Endodermal cell (in vitro differentiated cells): ENCODE measurements at regions not wholly inside any gene's neighbourhood (a gene's known extent, or its start where the extent isn't known, plus 50 kb on each side); places are given as distances from the start of the nearest gene placed in this dataset.

Experiments used
- DNase-seq: peaks from one replicate; pipeline ENCODE4 v3.0.0-alpha.2; 2017
- H3K27ac ChIP-seq: 2 replicates; pipeline ENCODE4 v1.5.1; 2013; ENCODE audit warnings: mild to moderate bottlenecking, low read depth, low read length, moderate library complexity
- H3K27me3 ChIP-seq: 2 replicates; pipeline ENCODE4 v1.6.1; 2013; ENCODE audit warnings: mild to moderate bottlenecking, low read length, moderate library complexity; ENCODE audit not compliant: insufficient read depth, control insufficient read depth, poor library complexity, severe bottlenecking
- H3K36me3 ChIP-seq: 2 replicates; pipeline ENCODE4 v1.7.0; 2013; ENCODE audit warnings: mild to moderate bottlenecking, low read length, moderate library complexity; ENCODE audit not compliant: control insufficient read depth, insufficient read depth
- H3K4me1 ChIP-seq: one replicate; pipeline ENCODE4 v1.7.0; 2013; ENCODE audit warnings: low read length; ENCODE audit not compliant: control insufficient read depth, insufficient read depth
- H3K4me3 ChIP-seq: 2 replicates; pipeline ENCODE4 v1.5.1; 2013; ENCODE audit warnings: mild to moderate bottlenecking, low read length, moderate library complexity
- H3K9ac ChIP-seq: 2 replicates; pipeline ENCODE4 v1.6.1; 2013; ENCODE audit warnings: mild to moderate bottlenecking, low read length, moderate library complexity; ENCODE audit not compliant: poor library complexity, severe bottlenecking; ENCODE audit errors: extremely low read depth
- H3K9me3 ChIP-seq: 2 replicates; pipeline ENCODE4 v1.6.1; 2013; ENCODE audit warnings: mild to moderate bottlenecking, low read length, moderate library complexity; ENCODE audit not compliant: control insufficient read depth
- H3K27ac Mint-ChIP-seq: 2 replicates; pipeline ENCODE4 v1.8.0; 2020; ENCODE audit warnings: mixed read lengths
- H3K27me3 Mint-ChIP-seq: 2 replicates; pipeline ENCODE4 v1.8.0; 2021; ENCODE audit warnings: mild to moderate bottlenecking, mixed read lengths; ENCODE audit not compliant: insufficient read depth
- H3K36me3 Mint-ChIP-seq: 2 replicates; pipeline ENCODE4 v1.8.0; 2020; ENCODE audit warnings: low read depth, mixed read lengths
- H3K4me1 Mint-ChIP-seq: 2 replicates; pipeline ENCODE4 v1.8.0; 2020; ENCODE audit warnings: mixed read lengths
- H3K4me3 Mint-ChIP-seq: 2 replicates; pipeline ENCODE4 v1.8.0; 2020; ENCODE audit warnings: mild to moderate bottlenecking, moderate library complexity, mixed read lengths
- H3K9me3 Mint-ChIP-seq: 2 replicates; pipeline ENCODE4 v1.8.0; 2020; ENCODE audit warnings: mild to moderate bottlenecking, mixed read lengths
- CTCF ChIP-seq: fragments of 200-600 bp; sonication (generic); conservative IDR thresholded peaks from 2 replicates; pipeline ENCODE4 v1.5.0; 2021; ENCODE audit warnings: antibody characterized with exemption, mild to moderate bottlenecking
- WGBS, 2 experiments: methylation state at CpG; one replicate each; pipeline versions ENCODE4 v1.1.5 to v1.1.7; 2013; ENCODE audit warnings: missing lambda C conversion rate in 2 of 2, mixed read lengths in 1 of 2; ENCODE audit not compliant: insufficient coverage in 1 of 2, insufficient read length in 1 of 2; 5-methylcytosine and 5-hydroxymethylcytosine counted together

- DNase-seq = no peak
- Mint-ChIP-seq H3K27me3 (no peaks in the 10 kb centered on the region), H3K4me3 (no peak overlapping the region), H3K27ac (no peak overlapping the region), H3K9me3 (no peaks in the 10 kb centered on the region), H3K36me3 (no peaks in the 10 kb centered on the region), H3K4me1 (peaks cover 9% of the 10 kb centered on the region)
- no peaks in the 10 kb centered on the region for H3K36me3 ChIP-seq
- H3K27me3 ChIP-seq = no peaks in the 10 kb centered on the region
- WGBS, 2 experiments = 67 to 76% methylated on average over 2 of the region's 2 CpGs
- no peaks in the 10 kb centered on the region for H3K9me3 ChIP-seq
- TF ChIP-seq CTCF = no peak
- no peak overlapping the region for H3K4me3 ChIP-seq
- no peak overlapping the region for H3K27ac ChIP-seq
- no peaks in the 10 kb centered on the region for H3K4me1 ChIP-seq
- H3K9ac ChIP-seq = no peak overlapping the region
Observed at GRCh38 chr4:57405359-57405758, 295.2 kb upstream of the IGFBP7 start.

- H3K4me3 Mint-ChIP-seq = no peak overlapping the region
- no peak for TF ChIP-seq CTCF
- no peak overlapping the region for H3K27ac ChIP-seq
- H3K36me3 Mint-ChIP-seq = no peaks in the 10 kb centered on the region
- H3K4me3 ChIP-seq = no peak overlapping the region
- H3K9ac ChIP-seq = no peak overlapping the region
- H3K36me3 ChIP-seq = no peaks in the 10 kb centered on the region
- DNase-seq = no peak
- 50 to 75% methylated on average over 4 of the region's 4 CpGs for WGBS, 2 experiments
- no peaks in the 10 kb centered on the region for H3K27me3 ChIP-seq
- no peak overlapping the region for H3K27ac Mint-ChIP-seq
- no peaks in the 10 kb centered on the region for H3K27me3 Mint-ChIP-seq
- H3K9me3 ChIP-seq = no peaks in the 10 kb centered on the region
- no peaks in the 10 kb centered on the region for H3K4me1 ChIP-seq
- H3K9me3 Mint-ChIP-seq = no peaks in the 10 kb centered on the region
- peaks cover 9% of the 10 kb centered on the region for H3K4me1 Mint-ChIP-seq
Observed at GRCh38 chr4:57404483-57404882, 294.3 kb upstream of the IGFBP7 start.

DNA sequence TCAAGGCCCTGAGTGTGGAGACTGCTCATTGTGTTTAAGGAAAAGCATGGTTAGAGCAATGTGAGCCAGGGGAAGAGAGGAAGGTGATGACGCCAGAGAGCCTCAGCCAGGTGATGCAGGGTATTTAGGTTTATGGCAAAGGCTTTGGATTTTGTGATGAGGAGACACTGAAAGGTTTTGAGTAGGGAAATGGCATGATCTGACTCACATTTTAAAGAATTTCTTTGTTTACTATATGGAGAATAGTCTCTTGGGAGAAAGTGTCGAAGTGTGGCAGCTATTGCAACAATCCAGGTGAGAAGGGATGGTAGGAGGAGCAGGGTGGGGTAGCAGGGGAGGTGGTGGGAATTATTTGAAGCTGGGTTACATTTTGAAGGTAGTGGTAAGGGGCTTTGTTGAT lies 293.4 kb upstream of the IGFBP7 start:
- Histone ChIP-seq H3K4me3 (no peak overlapping the region), H3K4me1 (no peaks in the 10 kb centered on the region), H3K9ac (no peak overlapping the region), H3K27me3 (no peaks in the 10 kb centered on the region), H3K36me3 (no peaks in the 10 kb centered on the region), H3K9me3 (no peaks in the 10 kb centered on the region), H3K27ac (no peak overlapping the region)
- no peak for TF ChIP-seq CTCF
- no peak for DNase-seq
- 86 to 100% methylated on average over 2 of the region's 2 CpGs for WGBS, 2 experiments
- Mint-ChIP-seq H3K9me3 (no peaks in the 10 kb centered on the region), H3K4me1 (peaks cover 9% of the 10 kb centered on the region), H3K27ac (no peak overlapping the region), H3K27me3 (no peaks in the 10 kb centered on the region), H3K4me3 (no peak overlapping the region), H3K36me3 (no peaks in the 10 kb centered on the region)
